ENCODE measurements at regions not wholly inside any gene's neighbourhood (a gene's known extent, or its start where the extent isn't known, plus 50 kb on each side); places are given as distances from the start of the nearest gene placed in this dataset.
A peak's percentile ranks its signal among the peaks of the same experiment; 100 is the strongest.
"Not testable (repeated sequence)": the region's sequence is repeated elsewhere in the genome, so short reads cannot be mapped to it uniquely, and the experiment has no call there.

DNA sequence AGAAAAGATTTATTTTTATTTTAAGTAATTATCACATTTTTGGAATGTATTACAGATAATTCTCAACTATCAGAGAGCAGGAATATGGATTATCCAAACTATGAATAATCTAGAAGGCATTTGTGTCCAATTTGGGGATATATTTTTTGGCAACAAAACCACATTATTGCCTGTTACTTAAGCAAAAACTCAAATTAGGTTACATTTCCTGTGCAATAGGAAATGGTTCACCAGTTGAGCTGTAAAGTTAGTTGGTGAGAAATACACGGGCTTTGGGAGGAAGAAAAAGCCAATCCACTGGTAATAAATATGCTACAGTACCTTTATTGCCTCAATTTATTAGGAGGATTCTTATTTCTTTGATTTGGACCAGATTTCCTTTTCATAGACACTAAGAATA is 1075.2 kb downstream of the PCDH9 start:
- TF ChIP-seq, protein P1, sequence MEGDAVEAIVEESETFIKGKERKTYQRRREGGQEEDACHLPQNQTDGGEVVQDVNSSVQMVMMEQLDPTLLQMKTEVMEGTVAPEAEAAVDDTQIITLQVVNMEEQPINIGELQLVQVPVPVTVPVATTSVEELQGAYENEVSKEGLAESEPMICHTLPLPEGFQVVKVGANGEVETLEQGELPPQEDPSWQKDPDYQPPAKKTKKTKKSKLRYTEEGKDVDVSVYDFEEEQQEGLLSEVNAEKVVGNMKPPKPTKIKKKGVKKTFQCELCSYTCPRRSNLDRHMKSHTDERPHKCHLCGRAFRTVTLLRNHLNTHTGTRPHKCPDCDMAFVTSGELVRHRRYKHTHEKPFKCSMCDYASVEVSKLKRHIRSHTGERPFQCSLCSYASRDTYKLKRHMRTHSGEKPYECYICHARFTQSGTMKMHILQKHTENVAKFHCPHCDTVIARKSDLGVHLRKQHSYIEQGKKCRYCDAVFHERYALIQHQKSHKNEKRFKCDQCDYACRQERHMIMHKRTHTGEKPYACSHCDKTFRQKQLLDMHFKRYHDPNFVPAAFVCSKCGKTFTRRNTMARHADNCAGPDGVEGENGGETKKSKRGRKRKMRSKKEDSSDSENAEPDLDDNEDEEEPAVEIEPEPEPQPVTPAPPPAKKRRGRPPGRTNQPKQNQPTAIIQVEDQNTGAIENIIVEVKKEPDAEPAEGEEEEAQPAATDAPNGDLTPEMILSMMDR (IDR thresholded peaks at IDR 0.05), result no peak
- no peak for TF ChIP-seq ZFX (IDR thresholded peaks at IDR 0.05; ENCODE audit: borderline replicate concordance)
- H3K27ac ChIP-seq, result no peak overlapping the region

- TF ChIP-seq, protein P1 (IDR thresholded peaks at IDR 0.05), result no peak
- TF ChIP-seq ZFX (IDR thresholded peaks at IDR 0.05; ENCODE audit: borderline replicate concordance), result no peak
Observed at GRCh38 chr13:66154354-66154753, 1075.8 kb downstream of the PCDH9 start.

GRCh38 chr13:66152596-66152995 is 1077.5 kb downstream of the PCDH9 start:
- no peak for TF ChIP-seq ZFX (IDR thresholded peaks at IDR 0.05; ENCODE audit: borderline replicate concordance)
- TF ChIP-seq, protein P1 (IDR thresholded peaks at IDR 0.05), result no peak
- no peak overlapping the region for H3K27ac ChIP-seq

More at GRCh38 chr13:66154354-66154753, 1075.8 kb downstream of the PCDH9 start:
- H3K27ac ChIP-seq, result no peak overlapping the region

DNA sequence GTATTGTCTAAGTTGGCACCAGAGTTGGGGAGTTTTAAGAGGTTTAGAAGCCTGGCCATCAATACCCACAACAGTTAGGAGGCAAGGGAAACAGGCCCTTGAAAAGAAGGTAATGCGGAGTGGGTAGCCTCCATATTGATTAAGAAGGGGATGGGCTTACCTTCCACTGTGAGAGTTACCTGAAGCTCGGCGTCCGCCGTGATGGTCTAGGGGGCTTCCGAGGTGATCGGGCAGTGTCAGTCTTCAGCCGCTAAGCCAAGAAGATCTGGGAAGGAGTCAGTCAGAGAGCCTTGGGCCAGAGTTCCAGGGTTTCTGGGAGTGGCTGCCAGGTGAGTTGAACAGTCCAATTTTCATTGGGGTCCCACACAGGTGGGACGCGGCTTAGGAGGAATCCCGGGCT is 1085.8 kb downstream of the PCDH9 start:
- not testable (repeated sequence) for H3K27ac ChIP-seq

DNA sequence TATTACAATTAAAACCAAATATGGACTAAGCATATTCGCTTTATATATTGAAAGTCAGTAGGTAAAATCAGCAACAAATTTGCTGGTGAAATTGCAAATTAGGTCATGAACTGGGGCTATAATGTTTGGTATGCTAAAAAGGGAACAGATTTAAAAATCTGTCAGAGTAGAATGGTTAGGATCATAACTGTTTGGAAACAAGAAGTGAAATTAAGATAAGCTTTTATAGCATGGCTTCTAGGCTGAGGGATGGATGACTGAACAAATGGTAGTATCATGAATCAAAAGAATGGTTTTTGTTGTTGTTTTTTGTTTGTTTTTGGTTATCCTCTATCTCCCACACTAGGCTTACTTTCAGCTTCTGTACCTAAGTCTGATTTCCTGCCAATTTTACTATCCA is 1090.4 kb downstream of the PCDH9 start:
- no peak for TF ChIP-seq ZFX (IDR thresholded peaks at IDR 0.05; ENCODE audit: borderline replicate concordance)
- TF ChIP-seq, protein P1 (IDR thresholded peaks at IDR 0.05), result no peak
- H3K27ac ChIP-seq, result peak overlapping the region; percentile 51

- peak overlapping the region; percentile 51 for H3K27ac ChIP-seq
- TF ChIP-seq ZFX (IDR thresholded peaks at IDR 0.05; ENCODE audit: borderline replicate concordance), result no peak
- TF ChIP-seq, protein P1 (IDR thresholded peaks at IDR 0.05), result no peak
Observed at GRCh38 chr13:66139250-66139649, 1090.9 kb downstream of the PCDH9 start.

DNA sequence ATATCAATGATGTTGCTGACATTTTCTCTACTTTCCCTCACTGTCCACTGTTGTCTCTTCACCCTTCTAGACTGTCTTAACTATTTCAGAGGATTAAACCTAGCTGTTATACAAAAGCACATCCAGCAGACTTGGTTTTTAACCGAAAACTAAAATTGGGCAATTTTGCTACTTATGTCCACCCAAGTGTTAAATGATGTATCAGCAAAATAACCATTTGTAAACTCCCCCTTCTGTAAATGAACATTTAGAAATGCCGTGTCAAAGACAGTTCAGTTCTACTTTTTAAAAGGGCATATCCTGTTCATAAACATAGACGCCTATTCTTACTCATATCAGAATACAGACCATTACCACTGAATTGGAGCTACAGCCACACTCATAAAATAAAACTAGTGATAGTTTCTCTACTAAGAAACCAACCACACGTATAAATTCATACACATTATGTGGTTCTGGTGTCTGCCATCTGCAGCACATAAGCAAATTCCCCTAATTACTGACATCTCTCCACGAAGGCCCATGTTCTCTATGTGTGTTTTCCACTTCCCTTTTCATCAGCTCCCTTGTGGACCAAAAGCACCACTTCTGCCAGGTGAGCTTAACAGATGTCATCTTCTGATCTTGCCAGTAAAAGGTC is 1091.8 kb downstream of the PCDH9 start:
- H3K27ac ChIP-seq, result peak overlapping the region; percentile 51; the same call in 1 of the 2 replicates
- TF ChIP-seq, protein P1 (IDR thresholded peaks at IDR 0.05), result no peak
- no peak for TF ChIP-seq ZFX (IDR thresholded peaks at IDR 0.05; ENCODE audit: borderline replicate concordance)

DNA sequence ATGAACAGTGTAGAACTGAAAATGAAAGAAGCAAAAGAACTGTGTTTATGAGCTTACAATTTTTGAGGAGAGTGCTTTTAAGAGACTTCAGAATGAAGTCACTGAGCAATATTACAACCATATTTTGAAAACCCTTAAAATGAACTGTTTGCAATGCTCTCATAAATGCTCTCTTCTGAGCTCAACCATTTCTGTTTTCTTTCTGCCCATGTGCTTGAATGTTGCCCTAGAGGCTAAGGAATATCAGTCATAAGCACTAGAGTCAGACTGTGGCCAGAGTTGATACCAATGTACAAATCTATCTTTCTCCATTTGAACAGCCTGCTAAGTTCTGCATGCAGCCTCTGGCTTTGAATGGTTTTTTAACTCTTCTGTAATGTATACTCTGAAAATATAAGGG is 1092.8 kb downstream of the PCDH9 start:
- TF ChIP-seq, protein P1 (IDR thresholded peaks at IDR 0.05), result no peak
- no peak for TF ChIP-seq ZFX (IDR thresholded peaks at IDR 0.05; ENCODE audit: borderline replicate concordance)
- no peak overlapping the region for H3K27ac ChIP-seq

Measured in 22Rv1 (cell line).